ENCODE measurements at regions not wholly inside any gene's neighbourhood (a gene's known extent, or its start where the extent isn't known, plus 50 kb on each side); places are given as distances from the start of the nearest gene placed in this dataset.

- TF ChIP-seq CTCF (IDR thresholded peaks at IDR 0.05 in 8 of 11, conservative IDR thresholded peaks at IDR 0.05 in 3 of 11) (no peak), POLR2A (IDR thresholded peaks at IDR 0.05) (no peak)
These were observed 503.2 kb downstream of the CDH9 start for GRCh38 chr5:26535215-26535614.

Measured in spleen (tissue), 7 donors.